ENCODE measurements at regions not wholly inside any gene's neighbourhood (a gene's known extent, or its start where the extent isn't known, plus 50 kb on each side); places are given as distances from the start of the nearest gene placed in this dataset.

GRCh38 chr9:13688990-13689600, 409.6 kb upstream of the MPDZ start:
- TF ChIP-seq CTCF (IDR thresholded peaks at IDR 0.05) (no peak), POLR2A (IDR thresholded peaks at IDR 0.05) (no peak), EP300 (IDR thresholded peaks at IDR 0.05) (no peak)
